K562 (cell line): ENCODE measurements at regions not wholly inside any gene's neighbourhood (a gene's known extent, or its start where the extent isn't known, plus 50 kb on each side); places are given as distances from the start of the nearest gene placed in this dataset.

Experiments
- ATAC-seq: fragments of 200-7000 bp; cut with Tn5 transposase; 3 replicates; pipeline ENCODE4 v1.9.1; 2020; ENCODE audit warnings: moderate library complexity
- BruUV-seq: library from RNA; stranded (reverse); fragments of 400-500 nt; replicated peaks from 2 replicates; lab custom pipeline; 2021; lab: Mats Ljungman, UMichigan
- CTCF ChIA-PET: fragments of 300-600 bp; formaldehyde crosslinking; extraction: SDS; loops from one replicate; lab custom pipeline; 2021; ENCODE audit warnings: low intra/inter-chr PET ratio; lab: Yijun Ruan, JAX
- POLR2A ChIA-PET: fragments of 300-600, 350-650 bp; sonication (Branson Sonifier 250); formaldehyde crosslinking; extraction: SDS; loops from one replicate; lab custom pipeline; 2021; ENCODE audit warnings: antibody characterized with exemption, inconsistent platforms; lab: Yijun Ruan, JAX
- DNase-seq, 4 experiments: peaks; one replicate each; pipeline versions ENCODE4 v3.0.0 to v3.0.0-alpha.2; 2011 to 2018; ENCODE audit warnings: low spot score in 3 of 4, mixed read lengths in 3 of 4; ENCODE audit errors: extremely low read depth in 1 of 4
- FAIRE-seq: peaks from 2 replicates; lab custom pipeline; 2011; peaks lifted over from hg19 to GRCh38; lab: Jason Lieb, UNC
- H2AFZ ChIP-seq: 2 replicates; pipeline ENCODE4 v1.6.0; 2011; ENCODE audit warnings: low read depth, low read length, control low read depth, inconsistent platforms
- H3K27ac ChIP-seq: fragments of 200-600 bp; 3 replicates; pipeline ENCODE4 v1.8.0; 2011; ENCODE audit warnings: low read depth, mild to moderate bottlenecking, control low read depth, inconsistent platforms, low read length, moderate library complexity, mixed read lengths; ENCODE audit errors: extremely low read depth
- H3K27me3 ChIP-seq, 2 experiments: fragments of 300-600 bp in 1 of 2; 2 replicates in 1 of 2; 3 replicates in 1 of 2; pipeline versions ENCODE4 v1.6.0 to v1.8.0; 2011; ENCODE audit warnings: inconsistent platforms in 2 of 2, low read length in 2 of 2, mild to moderate bottlenecking in 1 of 2, mixed read lengths in 1 of 2, moderate library complexity in 1 of 2; ENCODE audit not compliant: control insufficient read depth in 2 of 2, insufficient read depth in 2 of 2
- H3K36me3 ChIP-seq: fragments of 300-600 bp; 3 replicates; pipeline ENCODE4 v1.8.0; 2011; ENCODE audit warnings: mild to moderate bottlenecking, low read length, inconsistent platforms; ENCODE audit not compliant: control insufficient read depth, insufficient read depth
- H3K4me1 ChIP-seq, 2 experiments: fragments of 200-600 bp in 1 of 2; replicated peaks in 1 of 2; 2 replicates in 1 of 2; 3 replicates in 1 of 2; pipeline versions ENCODE4 v1.5.1 to v1.8.0; 2011; ENCODE audit warnings: inconsistent platforms in 2 of 2, low read length in 2 of 2, mild to moderate bottlenecking in 1 of 2, mixed read lengths in 1 of 2, moderate library complexity in 1 of 2; ENCODE audit not compliant: control insufficient read depth in 2 of 2, insufficient read depth in 2 of 2
- H3K4me2 ChIP-seq: 2 replicates; pipeline ENCODE4 v1.6.1; 2011; ENCODE audit warnings: low read length, control low read depth, inconsistent platforms, mixed read lengths; ENCODE audit not compliant: insufficient read depth
- H3K4me3 ChIP-seq: fragments of 200-600 bp; sonication (generic), shearing (Covaris generic); 2 replicates; pipeline ENCODE4 v1.5.1; 2016; ENCODE audit warnings: control low read depth, inconsistent platforms
- H3K79me2 ChIP-seq: fragments of 200-600 bp; 3 replicates; pipeline ENCODE4 v1.8.0; 2011; ENCODE audit warnings: low read length, inconsistent platforms; ENCODE audit not compliant: control insufficient read depth, insufficient read depth
- H3K9ac ChIP-seq, 2 experiments: 2 replicates each; pipeline versions ENCODE4 v1.6.0 to v1.6.1; 2011; ENCODE audit warnings: low read depth in 2 of 2, low read length in 2 of 2, control low read depth in 1 of 2, inconsistent platforms in 1 of 2, mild to moderate bottlenecking in 1 of 2, mixed read lengths in 1 of 2; ENCODE audit not compliant: insufficient read depth in 1 of 2
- H3K9me1 ChIP-seq: one replicate; pipeline ENCODE4 v1.6.0; 2011; ENCODE audit warnings: inconsistent platforms, mild to moderate bottlenecking, low read length, moderate library complexity; ENCODE audit not compliant: control insufficient read depth, insufficient read depth
- H3K9me3 ChIP-seq: replicated peaks from 2 replicates; pipeline ENCODE4 v1.5.1; 2011; ENCODE audit warnings: low read depth, low read length, inconsistent platforms; ENCODE audit not compliant: control insufficient read depth, insufficient read depth
- H4K20me1 ChIP-seq: replicated peaks from 2 replicates; pipeline ENCODE4 v1.6.1; 2011; ENCODE audit warnings: low read length, inconsistent platforms, mixed read lengths; ENCODE audit not compliant: control insufficient read depth, insufficient read depth
- CEBPG ChIP-seq, 3 experiments: fragments of 200-800 bp in 1 of 3; sonication (Bioruptor generic) in 1 of 3; sonication (generic) in 1 of 3; formaldehyde crosslinking in 1 of 3; IDR thresholded peaks in 2 of 3; conservative IDR thresholded peaks in 1 of 3; 2 replicates each; pipeline versions ENCODE4 v1.6.1 to v1.8.0; 2016 to 2022; ENCODE audit warnings: missing compliant biosample characterization in 2 of 3, missing genetic modification characterization in 2 of 3, mild to moderate bottlenecking in 1 of 3, missing genetic modification reagents in 1 of 3
- COPS2 ChIP-seq: fragments of 450-650 bp; conservative IDR thresholded peaks from 2 replicates; pipeline ENCODE4 v1.6.1; 2016; ENCODE audit warnings: mild to moderate bottlenecking, moderate library complexity
- DACH1 ChIP-seq: fragments of 450-650 bp; IDR thresholded peaks from 2 replicates; pipeline ENCODE4 v1.6.1; 2018; ENCODE audit not compliant: partially characterized antibody
- DPF2 ChIP-seq: fragments of 450-650 bp; IDR thresholded peaks from 2 replicates; pipeline ENCODE4 v1.6.1; 2016
- HEY1 ChIP-seq: fragments of 250-450 bp; sonication (Bioruptor Pico); IDR thresholded peaks from 2 replicates; pipeline ENCODE4 v1.5.0; 2020; ENCODE audit warnings: mild to moderate bottlenecking, moderate library complexity, borderline replicate concordance
- MYC ChIP-seq, 2 experiments: fragments of 250-450 bp in 1 of 2; sonication (Bioruptor Pico) in 1 of 2; IDR thresholded peaks; 2 replicates each; pipeline versions ENCODE4 v1.5.1 to v1.6.1; 2012 to 2021; ENCODE audit warnings: low read depth in 2 of 2, borderline replicate concordance in 1 of 2, improper control_type of control experiment in 1 of 2, low read length in 1 of 2, mild to moderate bottlenecking in 1 of 2, moderate library complexity in 1 of 2
- PHTF2 ChIP-seq: fragments of 250-450 bp; sonication (Bioruptor Pico); IDR thresholded peaks from 2 replicates; pipeline ENCODE4 v1.5.0; 2021; ENCODE audit warnings: mild to moderate bottlenecking
- SRSF9 ChIP-seq: fragments of 200-400 bp; formaldehyde crosslinking; IDR thresholded peaks from 2 replicates; pipeline ENCODE4 v1.6.1; 2017; ENCODE audit warnings: low read depth, low read length, borderline replicate concordance
- ZNF12 ChIP-seq: sonication (generic); formaldehyde crosslinking; IDR thresholded peaks from 2 replicates; pipeline ENCODE4 v1.4.0; 2020; ENCODE audit warnings: mild to moderate bottlenecking, missing genetic modification reagents
- WGBS: fragments of 100-300 bp; shearing (Covaris generic); methylation state at CpG from one replicate; pipeline ENCODE4 v1.1.6; 2016; ENCODE audit warnings: low coverage, mixed read lengths; ENCODE audit not compliant: insufficient coverage; ENCODE audit errors: missing lambda C conversion rate; 5-methylcytosine and 5-hydroxymethylcytosine counted together
- in situ Hi-C: fragments of 300-500 bp; cut with MboI; formaldehyde crosslinking; loops from 4 replicates; pipeline ENCODE4 v1.15.0; 2018; ENCODE audit warnings: inconsistent platforms, mixed read lengths
- intact Hi-C: fragments of 100-400 bp; cut with micrococcal nuclease; formaldehyde crosslinking; loops from 2 replicates; pipeline ENCODE4 v1.14.2; 2022
- TF ChIP-seq, protein P1 (sequence below), 2 experiments: fragments of 450-650 bp in 1 of 2; sonication (generic) in 1 of 2; formaldehyde crosslinking in 1 of 2; IDR thresholded peaks in 1 of 2; conservative IDR thresholded peaks in 1 of 2; 2 replicates each; pipeline versions ENCODE4 v1.6.1 to v1.8.1; 2016 to 2023; ENCODE audit warnings: mild to moderate bottlenecking in 2 of 2, moderate library complexity in 2 of 2, inconsistent platforms in 1 of 2, missing genetic modification reagents in 1 of 2

DNA sequence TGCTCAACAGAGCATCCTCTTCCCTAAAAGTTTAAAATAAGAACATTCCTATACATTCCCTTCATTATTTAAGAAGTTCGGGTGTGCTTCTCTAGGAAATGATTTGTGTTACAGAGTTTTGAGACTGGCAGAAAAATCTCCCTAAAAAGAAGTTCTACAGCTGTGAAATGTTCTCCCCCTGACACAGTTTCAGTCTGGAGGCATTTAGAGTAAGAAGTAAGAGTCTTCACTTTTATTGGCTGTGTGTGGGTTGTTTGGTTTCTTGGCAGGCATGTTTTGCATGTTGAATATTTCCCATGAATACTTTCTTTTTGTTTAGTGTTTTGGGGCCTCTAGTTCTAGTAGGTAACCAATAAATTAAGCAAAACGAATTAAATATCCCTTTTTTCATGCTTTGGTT is 195.9 kb downstream of the TENT5A start:
- 11% methylated on average over 1 of the region's 2 CpGs for WGBS
- DNase-seq, result no peak
- Histone ChIP-seq H3K4me2 (no peak overlapping the region), H3K36me3 (no peaks in the 10 kb centered on the region), H3K4me3 (no peak overlapping the region), H3K9me3 (no peaks in the 10 kb centered on the region; the same call in 1 of the 2 replicates), H3K9ac (no peak overlapping the region), H4K20me1 (no peaks in the 10 kb centered on the region), H3K79me2 (no peaks in the 10 kb centered on the region), H3K9me1 (no peaks in the 10 kb centered on the region), H3K4me1 (no peaks in the 10 kb centered on the region), H2AFZ (no peak overlapping the region), H3K27me3 (no peaks in the 10 kb centered on the region), H3K27ac (no peak overlapping the region)
- ChIA-PET POLR2A (no interaction called here), CTCF (no interaction called here)
- BruUV-seq, result no TSS peak
- in situ Hi-C loops (no loop called here), intact Hi-C loops (no loop called here)
- FAIRE-seq, result no peak
- no peak for TF ChIP-seq SRSF9
- no peak for TF ChIP-seq DACH1
- no peak for TF ChIP-seq PHTF2 (CRISPR knock-in tag)
- TF ChIP-seq ZNF12, result no peak
- TF ChIP-seq COPS2, result no peak
- no peak for TF ChIP-seq CEBPG (CRISPR knock-in tag; IDR thresholded peaks at IDR 0.05)
- TF ChIP-seq CEBPG (tag; conservative IDR thresholded peaks at IDR 0.05 in 1 of 2, IDR thresholded peaks at IDR 0.05 in 1 of 2), result no peak
- no peak for TF ChIP-seq HEY1 (CRISPR knock-in tag)
- no peak for TF ChIP-seq DPF2
- TF ChIP-seq MYC (IDR thresholded peaks at IDR 0.05; ENCODE audit: low read depth, low read length), result no peak
- TF ChIP-seq MYC (CRISPR knock-in tag; IDR thresholded peaks at IDR 0.05; ENCODE audit: borderline replicate concordance, low read depth), result no peak
- TF ChIP-seq, protein P1, sequence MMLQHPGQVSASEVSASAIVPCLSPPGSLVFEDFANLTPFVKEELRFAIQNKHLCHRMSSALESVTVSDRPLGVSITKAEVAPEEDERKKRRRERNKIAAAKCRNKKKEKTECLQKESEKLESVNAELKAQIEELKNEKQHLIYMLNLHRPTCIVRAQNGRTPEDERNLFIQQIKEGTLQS (IDR thresholded peaks at IDR 0.05), result no peak
- TF ChIP-seq, protein P1 (CRISPR knock-in tag; conservative IDR thresholded peaks at IDR 0.05), result no peak
- no peak for ATAC-seq
